Right ventricle myocardium superior (tissue), 1 donor: ENCODE measurements at regions not wholly inside any gene's neighbourhood (a gene's known extent, or its start where the extent isn't known, plus 50 kb on each side); places are given as distances from the start of the nearest gene placed in this dataset.

Experiments
- ATAC-seq: fragments of 200-7000 bp; cut with Tn5 transposase; one replicate; pipeline ENCODE4 v1.9.1; 2020; ENCODE audit warnings: mild to moderate bottlenecking; ENCODE audit not compliant: poor library complexity
- DNase-seq: peaks from one replicate; pipeline ENCODE4 v3.0.0-alpha.2; 2020
- intact Hi-C: fragments of 100-400 bp; cut with DNase I; formaldehyde crosslinking; loops from one replicate; pipeline ENCODE4 v1.11.2; 2022
- donor health status: DM: no; HTN: yes; CAD: no; lungs with severe emphysema.

GRCh38 chr2:217724471-217724870 is 278.3 kb downstream of the TNS1 start:
- no peak for DNase-seq

DNA sequence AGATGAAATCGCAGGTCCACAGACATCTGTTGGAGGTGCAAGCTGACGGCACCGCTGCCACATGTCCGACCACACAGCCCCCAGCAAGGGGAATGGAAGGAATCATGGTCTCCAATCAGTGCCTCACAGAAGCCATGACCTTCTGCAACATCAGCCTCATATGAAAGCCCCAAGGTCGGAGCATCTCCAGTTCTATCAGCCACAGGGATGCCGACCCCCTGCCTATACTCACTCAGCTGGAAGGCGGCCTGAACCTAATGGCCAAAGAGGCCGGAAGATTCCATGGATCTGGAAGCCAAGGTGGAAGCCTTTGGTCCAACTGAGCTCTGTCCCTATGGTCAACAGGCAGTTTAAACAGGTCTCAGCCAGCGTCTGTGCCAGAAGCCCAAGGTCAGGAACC is 278.8 kb downstream of the TNS1 start:
- DNase-seq, result no peak
- intact Hi-C loops, result no loop called here
- no peak for ATAC-seq

More at GRCh38 chr2:217724471-217724870, 278.3 kb downstream of the TNS1 start:
- no peak for ATAC-seq
- intact Hi-C loops, result no loop called here

DNA sequence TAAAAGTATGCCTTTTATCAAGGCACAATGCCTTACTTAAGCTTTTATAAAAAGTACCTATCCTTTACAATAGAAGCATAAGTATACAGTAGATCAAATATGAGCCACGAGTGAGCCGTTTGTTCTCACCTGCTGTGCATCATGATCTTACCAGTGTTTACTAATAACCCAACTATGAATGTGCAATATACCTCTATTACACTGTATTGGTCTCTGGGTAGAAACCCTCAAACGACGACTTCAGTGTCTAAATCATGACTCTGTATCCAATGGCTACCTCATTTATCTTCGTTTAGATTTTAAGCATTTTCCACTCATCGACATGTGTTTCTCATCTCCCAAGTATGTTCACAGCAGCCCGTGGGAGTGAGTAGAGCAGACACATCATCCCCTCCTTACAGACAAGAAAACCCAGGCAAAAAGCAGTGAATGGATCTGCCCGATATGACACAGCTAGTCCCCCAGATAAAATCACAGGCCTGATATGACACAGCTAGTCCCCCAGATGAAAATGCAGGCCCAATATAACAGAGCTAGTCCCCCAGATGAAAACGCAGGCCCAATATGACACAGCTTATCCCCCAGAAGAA is 279.8 kb downstream of the TNS1 start:
- ATAC-seq (no peak), DNase-seq (no peak)
- intact Hi-C loops, result no loop called here

DNA sequence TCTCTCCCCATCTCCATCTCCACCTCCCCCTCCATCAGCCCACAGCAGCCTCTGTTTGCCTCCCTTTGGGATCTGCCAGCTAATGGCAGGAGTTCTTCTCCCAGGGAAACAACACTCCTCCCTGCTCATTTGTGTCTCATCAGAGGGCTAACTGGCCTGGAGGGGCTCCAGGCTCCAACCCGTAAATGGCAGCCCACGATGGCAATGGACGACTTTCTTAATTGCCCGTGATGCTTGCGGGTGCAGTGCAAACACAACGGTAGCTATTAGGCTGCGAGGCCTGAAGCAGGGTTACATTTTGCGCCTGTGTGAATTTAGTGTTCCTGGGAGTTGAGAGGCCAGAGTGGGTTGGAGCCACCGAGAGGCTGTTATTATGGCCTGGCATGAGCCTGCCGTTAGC is 285.1 kb downstream of the TNS1 start:
- intact Hi-C loops, result loop anchor here (10.0 kb wide), 1 partner anchor 203 kb away; no protein-coding TSS in a partner anchor
- no peak for DNase-seq
- ATAC-seq, result no peak

DNA sequence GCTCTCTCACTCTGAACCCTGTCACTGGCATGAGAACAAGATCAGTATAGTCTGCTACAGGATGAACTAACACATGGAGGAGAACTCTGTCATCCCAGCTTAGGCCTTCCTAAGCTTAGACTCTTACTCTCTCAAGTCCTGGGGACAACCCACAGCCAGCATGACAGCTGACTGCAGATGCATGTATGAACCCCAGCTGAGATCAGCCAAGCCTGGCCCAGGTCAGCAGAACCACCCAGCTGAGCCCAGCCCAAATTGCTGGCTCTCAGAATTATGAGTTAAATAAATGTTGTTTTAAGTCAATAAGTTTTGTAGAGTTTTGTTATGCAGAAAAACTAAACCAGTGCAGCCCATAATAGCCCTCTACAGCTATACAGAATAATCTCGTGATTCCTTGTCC is 287.3 kb downstream of the TNS1 start:
- intact Hi-C loops, result loop anchor here (10.0 kb wide), 1 partner anchor 201 kb away; no protein-coding TSS in a partner anchor
- ATAC-seq, result no peak
- DNase-seq, result no peak

DNA sequence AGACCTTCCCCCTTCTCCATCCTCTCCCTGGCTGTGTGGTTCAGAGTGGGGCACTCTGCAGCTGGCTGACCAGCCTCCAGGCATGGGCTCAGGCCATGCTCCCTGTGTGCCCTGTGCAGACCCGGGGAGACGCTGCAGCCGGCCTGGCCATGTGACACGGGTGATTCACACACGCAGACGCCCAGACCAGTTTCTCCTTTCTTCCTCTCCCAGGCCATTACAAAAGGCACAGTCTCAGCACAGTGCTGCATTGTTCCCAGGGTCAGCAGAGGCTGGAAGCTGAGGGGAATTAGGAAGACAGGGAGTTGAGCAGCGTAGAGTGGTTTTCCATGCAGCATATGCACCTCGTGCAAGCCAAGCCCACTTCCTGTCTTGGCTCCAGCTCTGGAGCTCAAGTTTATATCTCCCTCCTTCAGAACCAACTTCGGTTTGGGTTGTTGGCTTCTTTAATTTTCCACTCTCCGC is 288.5 kb downstream of the TNS1 start:
- ATAC-seq (peak; percentile 88), DNase-seq (peak; percentile 80)
- intact Hi-C loops, result loop anchor here (5.0 to 10.0 kb wide), 2 partner anchors 200 to 1032 kb away; no protein-coding TSS in a partner anchor

DNA sequence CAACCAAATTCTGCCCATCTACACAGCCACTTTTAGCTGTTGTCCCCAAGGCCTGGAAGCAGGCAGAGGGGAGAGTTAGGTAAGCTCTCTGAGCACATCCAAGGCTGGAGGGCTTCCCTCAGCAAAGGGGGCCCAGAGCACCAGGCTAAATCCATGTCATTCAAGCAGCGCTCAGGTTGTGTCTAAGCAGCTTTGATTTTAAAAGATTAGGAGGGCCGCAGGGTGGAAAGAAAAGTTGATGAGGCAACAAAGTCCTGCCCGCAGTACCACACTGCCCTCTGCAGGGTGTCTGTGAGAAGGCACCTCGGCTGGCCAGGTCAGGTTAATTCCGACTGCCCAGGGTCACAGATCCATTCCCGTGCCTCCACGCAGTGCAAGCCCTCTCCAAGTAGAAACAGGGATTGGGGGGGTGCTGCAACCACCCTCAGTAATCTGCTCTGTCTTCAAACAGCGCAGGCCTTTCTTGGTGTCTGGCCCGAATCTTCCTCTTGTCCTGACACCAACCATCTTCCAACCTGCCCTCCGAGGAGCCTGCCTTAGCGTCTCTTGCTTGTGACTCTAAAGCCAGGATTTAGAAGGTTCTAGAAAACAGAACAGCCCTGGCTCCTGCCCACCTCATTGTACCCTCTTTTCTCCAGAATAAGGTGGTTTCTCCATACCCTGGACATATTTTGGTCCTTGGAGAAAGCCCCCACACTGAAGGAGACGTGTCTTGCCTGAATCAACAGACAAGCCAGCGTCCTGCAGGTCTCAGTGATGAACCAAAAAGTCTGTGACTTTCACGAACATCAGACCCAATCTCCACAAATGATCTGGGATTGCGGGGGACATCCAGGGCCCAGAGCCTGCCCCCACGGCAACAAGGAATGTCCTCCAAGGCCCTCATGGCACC is 289.2 kb downstream of the TNS1 start:
- intact Hi-C loops, result loop anchor here (5.0 to 10.0 kb wide), 2 partner anchors 199 to 1031 kb away; no protein-coding TSS in a partner anchor
- peak; percentile 84 for DNase-seq
- ATAC-seq, result peak; percentile 91

DNA sequence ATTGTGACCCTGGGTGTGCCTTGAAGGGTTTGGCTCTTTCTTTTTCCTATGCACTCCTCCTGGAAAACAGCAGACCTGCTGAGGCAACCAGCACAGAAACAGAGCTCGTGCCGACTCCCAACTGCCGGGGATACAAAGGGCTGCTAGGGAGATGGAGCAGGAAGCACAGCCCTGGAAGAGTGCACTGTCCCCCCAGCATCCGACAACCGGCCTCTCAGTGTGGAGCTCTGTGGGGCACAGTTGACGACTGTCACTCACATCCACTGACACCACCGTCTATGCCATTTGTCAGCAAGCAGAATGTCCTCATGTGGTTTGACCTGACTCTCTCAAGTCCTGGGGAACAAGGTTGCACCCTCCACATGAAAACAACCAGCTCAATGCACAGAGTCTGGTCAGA is 290.4 kb downstream of the TNS1 start:
- ATAC-seq, result no peak

DNA sequence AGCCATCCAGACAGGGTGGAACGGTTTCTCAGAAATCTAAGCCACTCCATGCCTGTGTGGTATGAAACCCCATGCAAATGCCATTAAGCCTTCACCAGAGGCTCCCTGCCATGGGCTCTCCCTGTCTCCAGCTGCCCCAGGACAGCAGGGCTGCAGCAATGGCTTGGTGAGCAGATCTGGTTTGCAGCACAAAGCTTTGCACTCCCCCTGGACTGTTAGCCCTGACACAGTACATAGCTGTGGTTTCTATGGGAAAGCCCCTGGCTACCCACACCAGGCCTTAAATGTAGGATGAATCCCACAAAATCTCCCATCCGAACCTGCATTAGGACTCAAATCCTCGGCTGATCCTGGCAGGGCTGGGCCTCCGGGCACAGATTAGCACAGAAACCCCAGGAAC is 291.6 kb downstream of the TNS1 start:
- intact Hi-C loops, result loop anchor here (5.0 to 10.0 kb wide), 2 partner anchors 196 to 1029 kb away; no protein-coding TSS in a partner anchor
- ATAC-seq, result no peak
- no peak for DNase-seq

More for the DNA sequence above, 290.4 kb downstream of the TNS1 start:
- no peak for DNase-seq
- intact Hi-C loops, result loop anchor here (5.0 to 10.0 kb wide), 2 partner anchors 198 to 1030 kb away; no protein-coding TSS in a partner anchor

GRCh38 chr2:217710211-217710765 is 292.5 kb downstream of the TNS1 start:
- intact Hi-C loops, result loop anchor here (5.0 to 10.0 kb wide), 2 partner anchors 195 to 1028 kb away; no protein-coding TSS in a partner anchor
- ATAC-seq, result no peak
- no peak for DNase-seq

GRCh38 chr2:217709478-217710210 is 293.2 kb downstream of the TNS1 start:
- DNase-seq (no peak), ATAC-seq (no peak)
- intact Hi-C loops, result loop anchor here (5.0 to 10.0 kb wide), 2 partner anchors 195 to 1027 kb away; no protein-coding TSS in a partner anchor

DNA sequence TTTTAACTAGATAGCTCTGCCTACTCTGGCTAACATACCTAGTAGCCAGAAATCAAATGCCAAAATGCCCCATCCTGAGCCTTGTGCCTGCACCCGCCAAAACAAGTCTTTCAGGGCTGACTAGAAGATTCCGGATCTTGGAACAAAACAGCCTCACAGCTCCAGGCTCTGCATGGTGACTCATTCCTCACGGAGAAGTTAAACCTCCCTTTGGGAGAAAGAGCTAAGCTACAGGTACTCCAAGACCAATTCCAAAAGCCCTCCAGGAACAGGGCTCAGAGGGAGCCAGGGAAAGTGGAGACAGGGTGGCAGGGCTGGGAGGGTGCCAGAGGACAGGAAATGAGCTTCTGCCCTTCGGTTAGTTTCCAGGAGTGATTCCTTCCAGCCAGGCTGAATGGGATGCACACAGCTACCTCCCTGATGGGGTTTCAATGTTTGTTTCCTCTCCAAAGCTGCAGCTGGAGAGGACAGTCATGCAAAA is 295.6 kb downstream of the TNS1 start:
- intact Hi-C loops, result no loop called here
- no peak for DNase-seq

DNA sequence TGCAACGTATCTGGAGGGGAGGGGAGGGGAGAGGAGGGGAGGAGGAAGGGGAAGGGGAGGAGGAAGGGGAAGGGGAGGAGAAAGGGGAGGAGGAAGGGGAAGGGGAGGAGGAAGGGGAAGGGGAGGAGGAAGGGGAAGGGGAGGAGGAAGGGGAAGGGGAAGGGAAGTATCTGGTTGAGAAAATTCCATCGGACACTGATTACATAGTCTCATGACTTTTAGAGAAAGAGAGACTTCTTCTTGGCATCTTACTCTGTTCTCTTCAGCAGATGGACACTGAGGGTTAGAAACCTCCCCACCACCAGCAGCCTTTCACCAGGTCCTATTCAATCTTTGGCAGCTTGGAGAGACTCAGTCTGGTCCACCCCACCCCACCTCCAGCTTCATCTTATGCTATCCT is 296.3 kb downstream of the TNS1 start:
- intact Hi-C loops, result no loop called here
- DNase-seq (no peak), ATAC-seq (no peak)

More for the DNA sequence above, 295.6 kb downstream of the TNS1 start:
- ATAC-seq, result peak; percentile 65

GRCh38 chr2:217706095-217706494 is 296.7 kb downstream of the TNS1 start:
- intact Hi-C loops, result no loop called here
- ATAC-seq, result no peak
- no peak for DNase-seq

DNA sequence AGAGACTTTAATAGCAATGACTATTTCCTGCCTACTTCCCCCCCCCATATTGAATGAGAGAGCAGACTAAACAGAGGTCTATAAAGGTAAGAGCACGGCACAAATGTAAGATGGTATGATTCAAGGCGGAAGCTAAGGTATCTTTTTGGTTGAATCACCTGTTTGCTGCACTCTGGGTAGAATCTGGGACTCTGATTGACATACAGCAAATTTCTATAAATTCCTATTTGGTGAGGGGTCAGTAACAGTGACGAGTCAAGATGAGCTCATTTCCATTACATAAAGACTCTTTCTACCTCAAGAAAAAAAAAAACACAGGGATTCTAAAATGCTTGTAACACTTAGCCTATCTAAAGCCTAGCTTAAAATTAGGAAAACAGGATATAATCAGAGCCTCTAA is 297.3 kb downstream of the TNS1 start:
- intact Hi-C loops, result no loop called here
- ATAC-seq, result no peak
- DNase-seq, result no peak

DNA sequence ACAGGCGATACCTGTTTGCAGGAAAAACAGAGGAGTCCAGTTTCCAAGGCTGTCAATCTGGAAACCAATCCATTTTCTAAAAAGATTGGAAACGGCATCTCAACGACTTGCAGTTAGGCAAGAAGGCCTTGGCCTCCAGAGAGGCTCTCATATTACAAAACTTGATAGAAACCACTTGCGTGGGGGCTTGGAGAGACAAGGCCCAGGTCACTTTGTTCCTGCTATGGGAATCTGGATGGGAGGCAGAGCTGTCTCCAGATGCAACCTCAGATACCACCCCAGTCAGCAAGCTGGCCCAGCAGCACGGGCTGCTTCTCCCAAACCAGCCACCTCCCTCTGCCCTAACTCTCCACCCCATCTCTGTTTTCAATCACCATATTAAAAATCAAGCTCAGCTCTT is 298.8 kb downstream of the TNS1 start:
- DNase-seq, result no peak
- intact Hi-C loops, result no loop called here
- ATAC-seq, result no peak

- intact Hi-C loops, result no loop called here
- DNase-seq, result no peak
- no peak for ATAC-seq
Measured at GRCh38 chr2:217703102-217703501, 299.7 kb downstream of the TNS1 start.

DNA sequence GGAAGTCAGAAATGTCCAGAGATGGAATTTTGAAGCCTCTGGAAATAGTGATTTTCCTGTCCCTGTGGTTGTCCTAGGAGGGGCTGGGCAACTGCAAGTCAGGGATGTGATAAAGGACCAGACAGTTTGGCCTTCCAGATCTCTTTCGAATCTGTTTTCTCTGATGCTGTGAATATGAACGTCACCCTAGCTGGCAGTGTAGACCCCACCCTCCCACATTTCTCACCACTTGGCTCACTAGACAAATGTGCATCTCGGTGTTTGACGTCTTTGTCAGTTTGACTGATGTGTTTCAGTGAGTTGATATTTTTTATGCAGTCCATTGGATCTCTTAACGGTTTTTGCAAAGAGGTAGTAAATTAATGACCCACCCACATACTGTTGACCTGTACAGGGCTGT is 301.2 kb downstream of the TNS1 start:
- intact Hi-C loops, result no loop called here
- no peak for ATAC-seq

More for the DNA sequence above, 301.2 kb downstream of the TNS1 start:
- DNase-seq, result no peak
